Activated CD8-positive, alpha-beta T cell treated with anti-CD3 and anti-CD28 coated beads for 36 hours (primary cell): ENCODE measurements at regions not wholly inside any gene's neighbourhood (a gene's known extent, or its start where the extent isn't known, plus 50 kb on each side); places are given as distances from the start of the nearest gene placed in this dataset.

Experiments used
- ATAC-seq: fragments of 200-7000 bp; cut with Tn5 transposase; one replicate; pipeline ENCODE4 v1.10.0; 2021; ENCODE audit warnings: mild to moderate bottlenecking, moderate library complexity
- CTCF ChIA-PET: fragments of 350-600 bp; sonication (Branson Sonifier 250); formaldehyde crosslinking; loops from one replicate; lab custom pipeline; 2021; ENCODE audit warnings: antibody characterized with exemption; lab: Charles Lee
- POLR2A ChIA-PET: fragments of 350-600 bp; sonication (Branson Sonifier 250); formaldehyde crosslinking; loops from one replicate; lab custom pipeline; 2021; ENCODE audit warnings: antibody characterized with exemption; lab: Charles Lee
- DNase-seq: peaks from one replicate; pipeline ENCODE4 v3.0.0-alpha.2; 2020
- H3K27ac Mint-ChIP-seq: one replicate; pipeline ENCODE4 v1.8.0; 2021; ENCODE audit warnings: mild to moderate bottlenecking, mixed read lengths
- H3K27me3 Mint-ChIP-seq: one replicate; pipeline ENCODE4 v1.8.0; 2021; ENCODE audit warnings: mixed read lengths
- H3K36me3 Mint-ChIP-seq: one replicate; pipeline ENCODE4 v1.8.0; 2021; ENCODE audit warnings: low read depth, mixed read lengths
- H3K4me1 Mint-ChIP-seq: one replicate; pipeline ENCODE4 v1.8.0; 2021; ENCODE audit warnings: low read depth, mixed read lengths
- H3K4me3 Mint-ChIP-seq: one replicate; pipeline ENCODE4 v1.8.0; 2021; ENCODE audit warnings: mild to moderate bottlenecking, moderate library complexity, mixed read lengths
- H3K9me3 Mint-ChIP-seq: one replicate; pipeline ENCODE4 v1.8.0; 2021; ENCODE audit warnings: mixed read lengths
- CTCF ChIP-seq: fragments of 200-600 bp; IDR thresholded peaks from one replicate; pipeline ENCODE4 v1.8.0; 2022; ENCODE audit warnings: antibody characterized with exemption, mild to moderate bottlenecking
- intact Hi-C: fragments of 100-400 bp; cut with micrococcal nuclease; formaldehyde crosslinking; loops from one replicate; pipeline ENCODE4 v1.10.0; 2022

DNA sequence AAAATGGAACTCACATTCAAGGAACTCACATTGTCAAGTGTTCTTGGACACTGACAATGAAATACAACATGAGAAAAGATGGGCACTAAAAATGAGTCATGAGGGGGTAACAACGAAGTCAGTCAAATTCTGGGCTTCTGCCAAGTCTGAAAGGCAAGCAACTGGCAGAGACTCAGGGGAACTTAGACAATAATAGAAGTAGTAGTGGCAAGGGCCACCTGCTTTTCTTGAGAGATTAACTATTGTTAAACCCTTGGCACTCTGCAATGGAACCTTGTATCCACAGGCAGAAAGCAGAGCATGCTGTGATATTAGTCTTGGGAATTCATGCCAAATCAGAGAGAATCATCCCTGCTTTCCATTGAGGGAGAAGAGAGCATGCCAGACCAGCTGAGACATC is 382.6 kb upstream of the CDH2 start:
- no peak for TF ChIP-seq CTCF
- DNase-seq (no peak), ATAC-seq (no peak)
- intact Hi-C loops = no loop called here
- ChIA-PET CTCF (no interaction called here), POLR2A (no interaction called here)
- no peaks in the 10 kb centered on the region for H3K27me3 Mint-ChIP-seq
- no peaks in the 10 kb centered on the region for H3K4me1 Mint-ChIP-seq
- H3K9me3 Mint-ChIP-seq = peaks cover 6% of the 10 kb centered on the region
- H3K27ac Mint-ChIP-seq = no peak overlapping the region
- H3K36me3 Mint-ChIP-seq = no peaks in the 10 kb centered on the region
- H3K4me3 Mint-ChIP-seq = no peak overlapping the region

DNA sequence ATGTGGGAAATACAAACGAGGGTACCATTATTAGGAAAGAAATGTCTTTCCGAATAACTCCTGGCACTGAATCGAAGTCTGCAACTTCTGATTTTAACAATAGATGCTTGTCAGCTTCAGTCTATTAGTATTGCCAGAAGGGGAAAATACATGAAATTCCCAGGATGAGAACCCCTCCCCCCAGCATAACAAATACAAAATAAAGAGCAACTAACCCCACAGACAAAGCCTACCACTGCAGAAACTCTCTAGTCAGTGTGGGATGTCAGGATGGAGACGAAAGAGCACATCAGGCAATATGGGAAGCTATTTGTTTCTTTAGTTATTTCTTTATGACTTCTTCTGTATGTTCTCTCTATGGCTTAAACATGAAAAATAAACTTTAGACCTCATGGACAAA is 365.0 kb upstream of the CDH2 start:
- H3K36me3 Mint-ChIP-seq = no peaks in the 10 kb centered on the region
- H3K9me3 Mint-ChIP-seq = peaks cover 15% of the 10 kb centered on the region
- DNase-seq = no peak
- no peak overlapping the region for H3K27ac Mint-ChIP-seq
- TF ChIP-seq CTCF = no peak
- no peaks in the 10 kb centered on the region for H3K27me3 Mint-ChIP-seq
- no peaks in the 10 kb centered on the region for H3K4me1 Mint-ChIP-seq
- ChIA-PET CTCF (no interaction called here), POLR2A (no interaction called here)
- intact Hi-C loops = no loop called here
- ATAC-seq = no peak
- no peak overlapping the region for H3K4me3 Mint-ChIP-seq

- H3K27ac Mint-ChIP-seq = no peak overlapping the region
- H3K36me3 Mint-ChIP-seq = no peaks in the 10 kb centered on the region
- TF ChIP-seq CTCF = no peak
- intact Hi-C loops = no loop called here
- CTCF ChIA-PET = no interaction called here
- H3K4me3 Mint-ChIP-seq = no peak overlapping the region
- no peaks in the 10 kb centered on the region for H3K27me3 Mint-ChIP-seq
- DNase-seq (no peak), ATAC-seq (no peak)
- POLR2A ChIA-PET = no interaction called here
- no peaks in the 10 kb centered on the region for H3K4me1 Mint-ChIP-seq
- peaks cover 15% of the 10 kb centered on the region for H3K9me3 Mint-ChIP-seq
These were observed 364.5 kb upstream of the CDH2 start for GRCh38 chr18:28541276-28541930.

DNA sequence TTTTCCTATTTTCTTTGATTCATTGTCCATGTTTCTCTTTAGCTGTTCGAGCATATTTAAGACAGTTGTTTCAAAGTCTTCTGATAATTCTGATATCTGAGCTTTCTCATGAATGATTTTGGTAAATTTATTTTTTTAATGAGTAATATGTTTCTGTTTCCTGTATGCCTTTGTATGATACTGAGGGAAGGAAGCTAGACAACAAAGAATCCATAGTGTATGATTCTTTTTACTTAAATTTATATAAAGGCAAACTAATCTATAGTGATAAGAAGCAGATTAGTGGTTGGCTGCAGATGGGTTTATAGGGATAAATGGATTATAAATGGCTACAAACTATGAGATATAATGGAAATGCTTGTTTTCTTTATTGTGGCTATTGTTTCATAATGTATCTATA is 352.7 kb upstream of the CDH2 start:
- no peaks in the 10 kb centered on the region for H3K4me1 Mint-ChIP-seq
- ATAC-seq = no peak
- ChIA-PET CTCF (no interaction called here), POLR2A (no interaction called here)
- no peak for TF ChIP-seq CTCF
- no peak overlapping the region for H3K27ac Mint-ChIP-seq
- H3K4me3 Mint-ChIP-seq = no peak overlapping the region
- intact Hi-C loops = no loop called here
- H3K27me3 Mint-ChIP-seq = no peaks in the 10 kb centered on the region
- no peaks in the 10 kb centered on the region for H3K36me3 Mint-ChIP-seq
- no peak for DNase-seq
- H3K9me3 Mint-ChIP-seq = peaks cover 5% of the 10 kb centered on the region

- ATAC-seq (no peak), DNase-seq (no peak)
- no peak overlapping the region for H3K4me3 Mint-ChIP-seq
- CTCF ChIA-PET = no interaction called here
- no peaks in the 10 kb centered on the region for H3K27me3 Mint-ChIP-seq
- H3K9me3 Mint-ChIP-seq = peaks cover 5% of the 10 kb centered on the region
- no peak overlapping the region for H3K27ac Mint-ChIP-seq
- POLR2A ChIA-PET = no interaction called here
- no peaks in the 10 kb centered on the region for H3K36me3 Mint-ChIP-seq
- intact Hi-C loops = no loop called here
- H3K4me1 Mint-ChIP-seq = no peaks in the 10 kb centered on the region
- no peak for TF ChIP-seq CTCF
These were observed 349.3 kb upstream of the CDH2 start for GRCh38 chr18:28526196-28526595.
